Activated CD4-positive, alpha-beta T cell treated with anti-CD3 and anti-CD28 coated beads, Interleukin-2, amount 50 U/mL, for 1 hour (primary cell): ENCODE measurements at regions not wholly inside any gene's neighbourhood (a gene's known extent, or its start where the extent isn't known, plus 50 kb on each side); places are given as distances from the start of the nearest gene placed in this dataset.

Experiments used
- DNase-seq: peaks from one replicate; pipeline ENCODE4 v3.0.0-alpha.2; 2020

- DNase-seq = no peak
Observed at GRCh38 chr12:107983756-107984472, 145.2 kb upstream of the WSCD2 start.

- no peak for DNase-seq
Observed at GRCh38 chr12:107984973-107985372, 144.1 kb upstream of the WSCD2 start.

GRCh38 chr12:107986183-107986582 is 142.9 kb upstream of the WSCD2 start:
- DNase-seq = no peak

GRCh38 chr12:107990325-107990724 is 138.8 kb upstream of the WSCD2 start:
- peak; percentile 32 for DNase-seq

GRCh38 chr12:107992029-107992428 is 137.1 kb upstream of the WSCD2 start:
- no peak for DNase-seq

- no peak for DNase-seq
Observed at GRCh38 chr12:107992870-107993451, 136.1 kb upstream of the WSCD2 start.

GRCh38 chr12:107998863-107999262 is 130.2 kb upstream of the WSCD2 start:
- DNase-seq = no peak

GRCh38 chr12:108000111-108000510 is 129.0 kb upstream of the WSCD2 start:
- no peak for DNase-seq

- no peak for DNase-seq
Observed at GRCh38 chr12:108004319-108004718, 124.8 kb upstream of the WSCD2 start.

- no peak for DNase-seq
Observed at GRCh38 chr12:108008163-108008905, 120.8 kb upstream of the WSCD2 start.

- DNase-seq = no peak
Observed at GRCh38 chr12:108009442-108010070, 119.5 kb upstream of the WSCD2 start.

- DNase-seq = no peak
Observed at GRCh38 chr12:108016022-108016564, 113.0 kb upstream of the WSCD2 start.

- DNase-seq = no peak
Observed at GRCh38 chr12:108017472-108018057, 111.5 kb upstream of the WSCD2 start.

GRCh38 chr12:108019862-108020261 is 109.2 kb upstream of the WSCD2 start:
- DNase-seq = no peak

- no peak for DNase-seq
Observed at GRCh38 chr12:108021141-108021540, 107.9 kb upstream of the WSCD2 start.

GRCh38 chr12:108021949-108022522 is 107.1 kb upstream of the WSCD2 start:
- DNase-seq = no peak

- DNase-seq = no peak
Observed at GRCh38 chr12:108029051-108029835, 99.8 kb upstream of the WSCD2 start.

- no peak for DNase-seq
Observed at GRCh38 chr12:108033090-108033489, 96.0 kb upstream of the WSCD2 start.

- no peak for DNase-seq
Observed at GRCh38 chr12:108035372-108035771, 93.7 kb upstream of the WSCD2 start.

- DNase-seq = no peak
Observed at GRCh38 chr12:108037960-108038359, 91.1 kb upstream of the WSCD2 start.

GRCh38 chr12:108039794-108040193 is 89.3 kb upstream of the WSCD2 start:
- DNase-seq = no peak

GRCh38 chr12:108040947-108041346 is 88.1 kb upstream of the WSCD2 start:
- DNase-seq = no peak
